ELF-1 (cell line): ENCODE measurements at regions not wholly inside any gene's neighbourhood (a gene's known extent, or its start where the extent isn't known, plus 50 kb on each side); places are given as distances from the start of the nearest gene placed in this dataset.
A peak's percentile ranks its signal among the peaks of the same experiment; 100 is the strongest.

ENCODE experiments used
- DNase-seq: peaks from one replicate; pipeline ENCODE4 v3.0.0-alpha.2; 2016; ENCODE audit warnings: low read depth, low spot score

DNA sequence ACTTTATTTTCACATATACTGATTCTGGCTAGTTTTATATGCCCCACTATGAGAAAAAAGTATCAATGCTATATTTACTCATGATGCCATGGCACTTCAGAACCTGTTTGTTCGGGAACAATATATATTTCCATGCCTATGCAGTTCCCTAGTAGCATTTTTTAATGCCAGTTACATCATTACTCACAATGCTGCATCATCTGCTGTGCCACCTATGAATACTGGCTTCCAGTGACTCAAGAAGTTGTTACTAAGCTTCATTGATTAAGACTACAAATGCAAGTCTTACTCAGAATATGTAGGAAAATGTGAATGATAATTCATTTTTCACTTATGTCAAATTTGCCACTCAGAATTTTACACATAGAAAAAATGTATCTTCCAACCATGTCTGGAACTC is 97.9 kb downstream of the MAFB start:
- DNase-seq, result no peak

DNA sequence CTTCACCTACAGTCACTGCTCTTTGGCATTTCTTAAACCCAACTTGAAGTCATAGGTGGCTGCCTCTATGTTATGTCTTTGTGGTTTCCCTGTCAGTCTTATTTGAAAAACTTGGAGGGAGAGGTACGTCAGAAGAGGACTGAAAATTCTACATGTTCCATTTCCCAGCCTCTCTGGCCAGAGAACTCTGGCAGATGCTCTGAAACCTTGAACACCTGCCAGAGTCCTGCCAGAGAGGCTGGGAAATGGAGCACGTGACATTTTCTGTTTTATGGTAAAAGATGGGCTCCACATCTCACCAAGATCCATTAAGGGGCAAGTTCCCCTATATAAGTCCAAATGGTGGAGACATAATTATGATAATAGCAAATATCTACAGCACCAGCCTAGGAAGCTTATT is 99.5 kb downstream of the MAFB start:
- DNase-seq, result no peak

DNA sequence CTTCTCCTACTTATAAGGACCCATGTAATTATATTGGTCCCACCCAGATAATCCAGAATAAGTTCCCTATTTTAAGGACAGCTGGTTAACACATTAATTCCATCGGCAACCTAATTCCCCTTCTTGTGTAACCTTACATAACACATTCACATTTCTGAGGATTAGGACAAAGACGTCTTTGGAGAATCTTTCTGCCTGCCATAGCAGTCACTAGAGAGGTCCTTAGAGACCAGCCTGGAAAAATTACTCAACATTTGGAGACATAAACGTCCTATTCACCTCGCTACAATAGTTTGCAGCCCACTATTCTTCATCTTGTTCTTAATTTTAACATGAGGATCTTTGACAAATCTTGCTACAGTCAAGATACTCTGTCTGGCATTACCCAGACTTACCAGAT is 100.1 kb downstream of the MAFB start:
- DNase-seq, result no peak

DNA sequence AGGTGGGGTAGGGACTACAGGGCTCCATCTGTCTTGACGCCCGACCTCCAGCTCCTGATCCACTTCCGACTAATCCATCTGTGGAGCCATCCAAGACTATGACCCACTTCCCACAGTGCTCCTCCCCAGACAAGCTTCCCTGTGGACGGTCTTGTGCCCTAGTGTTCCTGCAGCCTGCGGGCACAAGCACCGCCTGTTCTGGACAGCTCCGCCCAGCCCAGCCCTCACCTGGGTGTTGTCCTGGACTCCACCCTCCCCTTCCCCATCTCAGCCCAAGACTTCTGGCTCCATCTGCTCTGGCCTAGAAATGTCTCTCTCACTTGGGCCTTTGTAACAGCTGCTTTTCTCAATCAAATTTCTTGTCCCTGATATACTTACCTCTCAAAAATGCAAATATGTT is 102.0 kb downstream of the MAFB start:
- DNase-seq, result no peak

DNA sequence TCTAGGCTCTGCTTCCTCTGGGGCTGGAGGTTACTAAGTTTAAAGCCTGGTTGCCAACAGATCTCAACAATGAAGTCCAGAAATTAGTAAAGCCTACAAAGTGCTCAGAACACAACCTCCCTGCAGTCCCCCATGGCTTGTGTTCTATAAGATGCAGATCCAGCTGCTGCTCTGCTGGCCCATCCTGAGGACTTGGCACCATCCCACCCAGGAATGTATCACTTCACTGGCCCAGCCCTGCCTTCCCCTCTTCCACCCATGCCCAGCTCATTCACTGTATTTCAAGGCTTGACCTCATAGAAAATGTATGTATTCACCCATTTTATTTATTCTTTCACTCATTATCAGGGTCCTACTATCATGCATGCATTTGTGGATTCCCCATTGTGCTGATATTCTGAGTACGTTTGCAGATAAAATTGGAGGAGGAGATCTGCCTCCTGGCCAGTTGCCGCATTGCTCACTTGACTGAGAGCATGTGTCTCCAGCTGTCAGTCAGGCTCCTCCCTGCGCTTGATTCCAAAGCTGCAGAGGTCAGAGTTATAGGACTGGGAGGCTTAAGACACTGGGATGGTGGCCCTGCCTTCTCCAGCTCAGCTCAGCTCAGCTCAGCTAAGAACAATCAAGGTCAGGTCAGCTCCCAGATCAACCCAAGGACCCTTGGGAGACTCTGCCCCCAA is 104.8 kb downstream of the MAFB start:
- DNase-seq, result no peak

DNA sequence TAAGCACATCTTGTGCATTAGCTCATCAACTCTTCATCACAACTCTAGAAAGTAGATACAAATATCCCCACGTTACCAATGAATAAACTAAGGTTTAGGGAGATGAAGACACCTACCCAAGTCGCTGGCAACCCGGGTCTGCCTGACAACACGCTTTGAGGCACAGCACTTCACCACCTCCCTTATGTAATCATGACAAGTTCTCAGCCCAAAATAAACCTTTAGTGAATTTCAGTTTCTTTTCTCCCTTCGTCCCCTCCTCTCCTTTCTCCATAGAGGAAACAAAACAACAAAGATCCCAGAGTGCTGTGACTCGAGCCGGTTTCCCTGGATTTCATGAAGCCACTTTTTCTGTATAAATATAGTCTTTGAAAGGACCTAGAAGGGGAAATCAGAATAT is 105.4 kb downstream of the MAFB start:
- no peak for DNase-seq

DNA sequence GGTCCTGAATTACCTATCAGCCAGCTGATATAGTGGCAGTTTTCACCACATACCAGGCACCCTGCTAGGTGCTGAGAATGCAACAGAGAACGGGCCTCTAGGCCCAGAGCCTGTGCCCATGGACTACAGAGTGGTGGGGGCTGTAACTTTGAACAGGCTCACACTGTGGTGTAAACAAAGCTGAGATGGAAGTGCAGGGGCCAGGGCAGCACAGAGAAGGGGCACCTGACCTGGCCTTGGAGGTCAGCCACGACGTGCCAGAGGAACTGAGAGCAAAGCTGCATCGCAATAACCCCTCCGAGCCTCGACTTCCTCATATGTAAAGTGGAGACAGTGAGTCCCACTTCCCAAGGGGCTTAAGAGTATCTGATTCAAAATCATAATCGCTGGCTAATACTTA is 105.8 kb downstream of the MAFB start:
- DNase-seq, result no peak

DNA sequence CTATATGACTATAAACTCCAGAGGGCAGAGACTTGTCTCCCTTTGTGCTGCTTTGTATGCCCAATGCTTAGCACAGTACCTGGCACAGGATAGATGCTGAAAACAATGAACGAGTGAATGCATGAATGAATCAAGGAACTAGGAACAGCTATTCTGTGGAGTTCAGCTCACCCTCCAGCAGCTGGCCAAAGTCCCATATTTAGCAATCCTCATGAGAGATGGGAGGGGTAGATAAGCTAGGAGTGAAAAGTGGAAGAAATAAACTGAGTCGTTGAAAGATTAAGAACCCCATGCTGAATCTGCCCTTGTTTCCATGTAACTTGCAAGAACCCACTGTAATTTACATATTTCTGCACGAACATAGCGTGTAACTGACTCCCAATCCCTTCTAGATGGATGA is 106.5 kb downstream of the MAFB start:
- no peak for DNase-seq

DNA sequence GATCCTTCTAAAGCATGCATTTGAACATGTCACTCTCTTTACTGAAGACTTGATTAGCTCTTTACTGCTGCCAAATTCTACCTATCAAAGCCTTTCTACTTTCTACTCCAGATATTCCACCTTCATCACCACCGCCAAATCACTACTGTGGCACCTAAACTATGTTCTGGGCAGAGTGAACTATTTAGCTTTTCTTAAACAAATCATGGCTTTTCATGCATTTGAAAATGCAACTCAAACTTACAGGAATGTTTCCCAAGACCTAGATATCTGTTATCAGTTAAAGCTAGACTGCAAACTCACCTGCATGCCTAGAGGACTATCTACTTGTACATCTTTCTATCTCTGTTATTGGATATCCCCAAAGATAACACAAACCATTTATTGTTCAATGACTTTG is 109.3 kb downstream of the MAFB start:
- DNase-seq, result no peak

DNA sequence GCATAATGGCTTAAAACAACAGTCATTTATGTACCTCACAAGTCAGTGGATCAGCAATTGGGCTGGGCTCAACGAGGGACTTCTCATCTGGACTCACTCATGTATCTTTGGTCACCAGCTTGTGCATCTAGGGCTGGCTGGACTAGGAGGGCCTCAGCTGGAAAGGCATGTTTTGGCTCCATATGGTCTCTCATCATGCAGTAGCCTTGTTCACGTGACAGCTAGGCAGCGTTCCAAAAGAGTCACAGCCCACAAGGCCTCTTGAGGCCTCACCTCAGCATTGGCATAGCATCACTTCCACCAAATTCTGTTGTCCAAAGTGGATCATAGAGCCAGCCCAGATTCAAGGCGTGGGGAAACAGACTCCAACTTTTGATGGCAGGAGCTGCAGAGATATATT is 110.1 kb downstream of the MAFB start:
- no peak for DNase-seq

DNA sequence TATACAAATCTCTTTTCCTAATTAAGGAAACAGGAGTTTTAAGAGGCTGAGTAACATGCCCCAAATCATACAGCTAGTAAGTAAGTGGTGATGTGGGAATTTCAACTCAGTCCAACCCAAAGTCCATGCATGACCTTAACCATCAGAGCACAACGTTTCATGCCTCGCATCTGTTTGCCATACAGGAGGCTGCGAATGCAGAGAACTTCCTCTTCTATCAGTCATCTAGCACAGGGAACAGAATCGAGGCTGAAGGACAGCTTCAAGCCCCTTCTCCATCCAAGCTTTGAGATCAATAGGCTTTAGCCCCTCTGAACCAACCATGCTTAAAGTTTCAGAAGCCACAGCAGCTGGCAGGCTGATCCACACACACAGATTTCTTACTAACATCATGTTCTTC is 113.2 kb downstream of the MAFB start:
- no peak for DNase-seq

DNA sequence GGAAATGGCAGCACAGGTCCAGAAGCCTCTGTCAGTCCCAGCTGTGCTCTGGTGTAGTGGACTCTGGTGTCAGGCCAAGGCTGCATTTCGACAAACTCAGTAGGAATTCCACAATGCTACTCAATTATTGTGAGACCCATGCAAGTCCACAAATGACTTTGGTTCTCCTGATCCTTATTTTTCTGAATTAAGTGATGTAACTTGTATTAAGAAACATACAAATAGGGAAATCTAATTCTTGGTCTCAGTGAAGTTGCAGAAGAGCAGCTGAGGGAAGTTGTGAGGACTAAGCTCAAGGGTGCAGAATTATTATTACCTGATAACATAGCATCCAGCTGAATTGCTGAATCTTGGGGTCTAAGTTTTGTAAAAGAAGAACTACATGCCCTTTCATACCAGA is 116.8 kb downstream of the MAFB start:
- DNase-seq, result no peak

DNA sequence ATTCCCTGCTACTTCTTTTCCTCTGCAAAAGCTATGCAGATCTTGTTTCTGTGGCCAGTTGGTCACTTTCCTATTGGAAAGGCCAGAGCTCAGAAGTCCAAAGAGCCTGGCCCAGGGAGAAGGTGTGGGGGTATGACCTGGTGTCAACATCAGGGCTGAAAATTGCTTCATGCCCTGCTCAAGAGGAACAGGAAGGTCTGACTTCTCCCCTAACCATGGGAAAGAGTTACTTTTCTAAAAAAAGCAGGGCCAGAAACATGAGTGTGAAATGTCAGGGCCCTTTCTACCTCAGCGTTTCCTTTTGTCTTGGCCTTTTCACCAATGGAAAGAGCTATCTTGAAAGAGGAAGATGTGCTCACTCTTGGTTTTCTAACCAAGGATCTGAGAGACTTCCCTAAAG is 117.4 kb downstream of the MAFB start:
- DNase-seq, result no peak

DNA sequence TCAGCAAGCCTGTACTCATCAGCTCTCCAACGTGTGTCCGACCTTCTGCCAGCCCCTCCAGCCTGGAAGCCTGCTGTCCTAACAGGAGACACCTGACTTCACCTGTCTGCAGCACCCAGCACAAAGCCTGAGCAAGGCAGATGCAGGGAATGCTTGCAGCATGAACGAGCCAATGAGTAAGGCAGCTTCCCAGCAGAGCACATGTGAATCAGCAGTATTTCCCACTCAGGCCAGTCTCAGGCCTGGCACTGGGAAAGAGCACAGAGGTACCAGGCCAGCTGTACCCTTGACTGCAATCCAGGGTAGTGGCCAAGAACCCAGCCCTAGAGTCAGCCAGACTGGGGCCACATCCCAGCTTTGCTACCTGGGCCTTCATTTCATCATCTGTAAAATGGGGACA is 120.8 kb downstream of the MAFB start:
- no peak for DNase-seq

DNA sequence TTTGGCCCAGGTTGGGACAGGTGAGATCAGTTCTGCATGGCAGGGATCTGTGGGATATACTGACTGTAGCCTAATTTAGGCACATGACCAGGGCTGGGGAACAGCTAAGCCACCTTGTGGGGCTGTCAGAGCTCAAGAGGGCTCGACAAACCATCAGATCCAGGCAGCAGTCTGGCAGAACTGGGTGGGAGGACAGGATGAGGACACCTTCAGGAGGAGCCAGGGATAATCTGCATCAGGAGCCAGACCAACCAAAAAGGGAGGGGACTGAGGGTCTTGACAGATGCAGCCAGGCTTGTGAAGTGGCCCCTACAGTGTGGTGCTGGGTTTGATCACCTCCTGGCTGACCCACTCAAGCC is 123.4 kb downstream of the MAFB start:
- no peak for DNase-seq

DNA sequence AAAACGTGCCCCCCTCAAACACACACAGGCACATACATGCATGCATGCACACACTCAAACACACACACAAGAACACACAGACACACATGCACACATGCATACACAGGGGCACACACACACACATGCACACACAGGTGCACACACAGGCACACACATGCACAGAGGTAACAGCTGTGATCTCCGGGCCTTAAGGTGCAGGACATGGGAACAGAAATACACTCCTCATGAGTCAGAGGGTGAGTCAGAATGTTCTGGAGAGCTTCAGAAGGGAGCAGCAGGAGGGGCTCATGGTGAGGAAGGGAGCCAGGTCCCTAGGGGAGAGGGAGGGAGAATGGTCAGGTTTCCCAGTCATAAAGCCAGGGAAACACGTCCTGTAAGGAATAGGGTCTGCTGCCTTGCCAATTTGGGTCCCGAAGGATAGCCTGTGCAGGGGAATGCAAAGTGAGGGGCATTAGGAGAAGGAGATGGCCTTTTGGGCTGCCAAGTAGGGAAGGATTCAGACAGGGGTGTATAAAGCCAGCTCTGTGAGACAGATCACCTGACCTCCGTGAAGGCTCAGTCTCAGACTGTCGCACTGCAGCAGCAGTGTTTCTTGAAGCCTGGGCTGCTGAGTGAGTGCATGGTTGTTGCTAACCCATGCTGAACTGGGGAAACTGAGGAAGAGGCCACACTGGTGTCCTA is 123.9 kb downstream of the MAFB start:
- peak; percentile 33 for DNase-seq

DNA sequence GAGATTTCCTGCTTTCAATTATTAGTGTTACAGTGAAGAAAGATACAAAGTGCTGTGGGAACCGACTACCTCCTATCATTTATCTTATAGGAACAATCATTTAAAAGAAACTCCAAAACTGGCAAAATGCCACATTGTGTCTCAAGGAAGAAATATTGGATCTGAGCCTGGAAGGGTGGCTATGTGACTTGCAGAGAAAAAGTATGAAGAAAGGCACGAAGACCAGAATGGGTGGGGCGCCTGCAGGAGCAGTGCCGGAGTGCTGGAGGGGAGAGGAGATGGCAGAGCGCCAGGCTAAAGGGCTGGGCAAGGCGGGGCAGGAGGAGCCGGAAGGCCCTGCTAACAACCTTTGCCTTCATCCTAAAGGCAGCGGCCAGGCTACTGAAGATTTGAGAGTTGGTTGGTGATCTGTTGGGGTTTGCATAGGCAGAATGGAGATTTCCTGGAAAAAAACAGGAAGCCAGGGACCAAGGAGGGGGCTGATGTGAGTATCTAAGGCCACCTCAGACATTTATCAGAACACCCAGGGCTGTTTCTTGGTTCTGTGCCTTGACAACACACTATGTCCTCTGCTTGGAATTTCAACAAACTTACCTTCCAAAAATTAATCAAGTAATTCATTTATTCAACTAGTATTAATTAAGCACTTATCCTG is 125.6 kb downstream of the MAFB start:
- DNase-seq, result no peak

DNA sequence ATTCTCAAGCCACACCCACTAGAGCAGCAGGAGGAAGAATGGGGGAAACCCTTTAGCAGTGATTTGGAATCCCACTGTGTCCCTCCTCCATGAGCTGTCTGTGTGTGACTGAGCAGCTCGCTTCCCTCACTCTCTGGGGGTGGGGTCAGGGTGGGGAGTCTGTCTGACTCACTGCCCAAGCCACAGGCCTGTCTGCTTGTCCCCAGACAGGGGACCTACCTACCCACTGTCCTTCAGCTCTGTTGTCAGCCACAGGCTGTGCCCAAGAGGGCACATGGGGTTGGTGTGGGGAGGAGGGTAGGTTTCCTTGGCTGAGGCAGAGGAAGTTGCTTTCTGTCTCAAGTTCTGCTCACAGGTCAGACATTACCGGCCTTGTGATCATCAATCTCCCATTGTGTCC is 127.0 kb downstream of the MAFB start:
- no peak for DNase-seq

DNA sequence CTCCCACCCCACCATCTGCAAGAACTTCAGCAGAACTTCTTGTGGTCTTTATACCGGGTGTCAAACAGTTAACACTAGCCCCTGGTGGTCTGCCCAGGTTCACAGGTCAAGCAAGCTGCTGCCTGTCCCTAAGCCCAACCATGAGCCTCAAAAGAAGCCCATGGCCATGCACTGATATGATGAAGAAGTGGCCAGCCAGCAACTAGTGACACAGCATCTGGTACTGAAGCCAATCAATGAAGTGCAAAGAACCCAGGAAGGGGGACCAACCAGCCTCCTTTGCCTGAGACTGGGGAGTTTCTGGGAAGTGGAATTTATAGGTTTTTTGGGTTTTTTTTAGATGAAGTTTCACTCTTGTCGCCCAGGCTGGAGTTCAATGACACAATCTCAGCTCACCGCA is 127.8 kb downstream of the MAFB start:
- no peak for DNase-seq

DNA sequence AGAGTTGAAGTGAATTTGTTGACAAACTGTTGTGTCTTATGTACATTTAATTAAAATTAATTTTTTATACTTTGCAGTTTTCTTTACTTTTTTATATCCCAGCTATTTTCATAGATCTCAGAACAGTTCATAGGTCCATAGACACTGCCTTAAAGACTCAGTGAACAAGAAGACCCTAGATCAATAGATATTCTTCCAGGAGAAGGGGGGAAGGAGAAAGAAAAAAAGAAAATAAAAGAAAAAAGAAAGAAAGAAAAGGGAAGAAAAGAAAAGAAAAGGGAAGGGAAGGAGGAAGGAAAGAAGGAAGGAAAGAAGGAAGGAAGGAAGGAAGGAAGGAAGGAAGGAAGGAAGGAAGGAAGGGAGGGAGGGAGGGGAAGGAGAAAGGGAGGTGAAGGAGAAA is 130.8 kb downstream of the MAFB start:
- no peak for DNase-seq

DNA sequence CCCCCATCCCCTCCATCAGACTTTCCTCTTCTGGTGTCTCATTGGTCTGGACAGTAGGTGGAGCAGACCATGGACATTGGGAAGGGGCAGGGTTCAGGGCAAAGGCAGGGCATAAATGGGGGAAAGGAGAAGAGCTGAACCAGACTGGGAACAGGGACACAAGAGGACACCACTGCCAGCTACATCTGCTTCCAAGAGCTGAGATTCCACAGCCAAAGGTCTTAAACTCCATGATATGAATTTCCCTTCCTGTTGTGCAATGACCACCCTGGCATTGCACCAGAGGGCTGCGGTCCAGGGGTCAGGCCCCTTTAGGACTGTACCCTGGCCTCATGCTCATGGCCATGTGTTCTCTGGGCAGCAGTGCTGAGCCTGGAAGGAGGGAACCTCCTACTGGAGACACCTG is 137.9 kb downstream of the MAFB start:
- no peak for DNase-seq

DNA sequence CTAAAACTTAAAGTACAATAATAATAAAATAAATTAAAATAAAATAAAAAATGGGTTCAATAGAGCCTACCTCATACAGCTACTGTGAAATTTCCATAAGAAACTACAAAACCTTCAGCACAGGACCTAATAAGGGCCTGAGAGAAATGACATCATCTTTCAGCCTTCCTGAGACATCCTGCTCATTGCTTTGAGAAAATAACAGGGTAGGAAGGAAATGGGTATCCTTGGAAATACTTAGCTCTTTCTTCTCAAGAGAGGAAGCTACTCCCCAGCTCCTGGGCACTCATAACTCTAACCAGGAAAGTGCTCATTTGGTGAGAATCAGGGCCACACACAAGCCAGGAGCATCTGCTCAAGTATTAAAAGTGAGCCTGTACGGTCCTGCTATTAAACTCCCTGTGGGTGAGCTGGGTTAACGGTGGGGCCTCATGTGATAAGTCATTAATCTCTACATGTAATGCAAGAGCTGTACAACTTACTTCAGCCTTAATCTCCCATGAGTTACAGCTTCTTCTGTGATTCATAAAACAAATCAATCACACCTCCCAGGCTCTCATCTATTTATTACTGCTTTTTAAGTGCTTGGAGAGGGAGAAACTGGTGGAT is 141.4 kb downstream of the MAFB start:
- no peak for DNase-seq

DNA sequence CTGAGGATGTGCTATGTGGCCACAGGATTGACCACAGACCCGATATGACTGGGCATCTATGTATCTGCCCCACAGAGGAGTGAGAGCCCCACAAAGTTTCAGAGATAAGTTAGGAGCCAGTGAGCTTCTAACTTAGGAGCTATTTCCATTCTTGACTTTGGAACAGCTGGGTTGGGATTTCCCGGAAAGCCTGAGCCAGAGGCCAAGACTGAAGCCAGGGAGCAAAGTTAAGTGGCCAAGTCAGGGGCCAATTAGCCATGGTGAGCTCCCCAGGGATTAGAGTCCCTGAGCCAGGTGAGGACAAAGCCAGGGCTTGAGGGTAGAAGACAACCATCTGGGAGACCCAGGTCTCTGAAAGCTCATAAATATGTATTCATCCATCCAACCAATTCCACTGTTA is 143.6 kb downstream of the MAFB start:
- DNase-seq, result no peak
